HG03378 (cell line): ENCODE measurements at regions not wholly inside any gene's neighbourhood (a gene's known extent, or its start where the extent isn't known, plus 50 kb on each side); places are given as distances from the start of the nearest gene placed in this dataset.

ENCODE experiments used
- ATAC-seq: cut with Tn5 transposase; IDR thresholded peaks from one replicate; pipeline ENCODE4 v1.9.1; 2021; ENCODE audit warnings: mild to moderate bottlenecking, moderate library complexity; ENCODE audit not compliant: unreplicated experiment

- ATAC-seq: no peak
Measured at GRCh38 chr15:88383354-88383753, 83.8 kb downstream of the MRPL46 start.

GRCh38 chr15:88382482-88382983 is 84.7 kb downstream of the MRPL46 start:
- no peak for ATAC-seq

- no peak for ATAC-seq
Measured at GRCh38 chr15:88378188-88378637, 89.0 kb downstream of the MRPL46 start.

DNA sequence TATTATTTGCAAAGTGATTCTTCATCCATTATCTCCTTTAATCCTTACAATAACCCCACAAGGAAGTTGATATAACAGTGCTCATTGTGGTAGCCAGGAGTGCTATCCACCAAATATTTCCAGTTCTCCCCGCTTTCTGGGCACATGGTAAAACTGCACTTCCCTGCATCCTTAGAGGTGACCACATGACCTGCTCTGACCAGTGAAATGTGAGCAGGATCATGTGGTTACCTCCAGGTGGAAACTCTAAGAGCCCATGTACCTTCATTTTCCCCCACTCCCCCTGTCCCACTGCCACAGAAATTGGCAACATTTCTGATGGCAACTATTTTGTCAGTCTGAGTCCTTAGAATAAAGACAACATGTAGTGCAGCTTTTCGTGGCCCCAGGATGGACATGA is 89.7 kb downstream of the MRPL46 start:
- no peak for ATAC-seq

DNA sequence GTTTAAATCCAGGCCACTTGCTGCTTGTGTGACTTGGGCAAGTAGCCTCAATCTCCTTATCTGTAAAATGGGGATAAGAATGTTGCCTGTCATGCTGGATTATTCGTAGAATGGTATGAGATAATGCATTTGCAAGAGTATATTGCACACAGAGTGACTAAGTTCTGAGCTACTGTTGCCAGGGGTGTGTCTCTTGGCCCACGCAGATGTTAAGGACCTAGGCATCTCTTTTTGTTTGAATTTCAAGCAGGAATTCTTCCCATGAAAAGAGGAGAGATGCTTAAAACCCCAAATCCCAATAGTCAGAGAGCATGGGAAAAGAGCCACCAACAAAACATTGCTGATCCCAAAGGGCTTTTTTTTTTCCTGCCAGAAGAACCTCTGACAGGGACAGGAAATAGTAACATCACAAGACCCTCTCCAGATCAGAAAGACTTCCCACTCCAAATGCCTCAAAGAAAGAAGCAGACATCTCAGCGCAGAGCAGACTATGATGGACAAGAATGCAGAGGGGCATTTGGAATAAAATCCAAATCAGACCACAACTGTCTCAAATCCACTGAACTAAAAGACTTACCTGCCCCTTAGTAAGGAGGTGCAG is 90.5 kb downstream of the MRPL46 start:
- ATAC-seq: no peak

DNA sequence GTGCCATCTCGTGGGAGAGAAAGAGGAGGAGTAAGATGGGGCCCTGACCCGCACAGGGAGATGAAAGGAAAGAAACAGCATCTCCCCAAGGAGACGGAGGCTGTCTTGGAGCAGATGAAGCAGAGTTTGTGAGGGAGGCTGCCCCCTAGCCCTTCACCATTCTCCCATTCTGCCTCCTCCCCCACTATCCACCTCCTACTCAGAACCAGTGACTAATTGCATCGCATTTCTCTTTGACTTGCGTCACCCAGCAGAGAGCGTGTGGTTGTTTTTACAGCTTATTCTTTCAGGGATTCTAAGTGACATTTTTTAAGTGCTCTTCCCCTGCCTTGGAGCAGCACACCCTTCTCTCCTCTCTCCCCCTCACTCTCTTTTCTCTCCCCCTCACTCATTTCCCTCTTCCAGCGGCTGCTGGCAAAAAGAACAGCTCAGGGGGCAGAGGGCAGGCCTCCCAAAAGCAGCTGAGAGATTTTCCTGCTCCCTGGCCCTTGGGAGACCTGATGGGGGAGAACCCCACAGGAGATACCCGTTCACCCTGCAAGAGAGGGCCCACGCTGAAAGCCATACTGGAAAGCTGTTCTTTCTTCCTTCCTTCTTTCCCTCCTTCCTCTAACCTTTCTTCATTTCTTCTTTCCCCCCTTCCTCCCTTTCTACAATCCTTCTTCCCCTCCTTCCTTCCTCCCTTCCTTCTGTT is 91.8 kb downstream of the MRPL46 start:
- ATAC-seq: no peak

DNA sequence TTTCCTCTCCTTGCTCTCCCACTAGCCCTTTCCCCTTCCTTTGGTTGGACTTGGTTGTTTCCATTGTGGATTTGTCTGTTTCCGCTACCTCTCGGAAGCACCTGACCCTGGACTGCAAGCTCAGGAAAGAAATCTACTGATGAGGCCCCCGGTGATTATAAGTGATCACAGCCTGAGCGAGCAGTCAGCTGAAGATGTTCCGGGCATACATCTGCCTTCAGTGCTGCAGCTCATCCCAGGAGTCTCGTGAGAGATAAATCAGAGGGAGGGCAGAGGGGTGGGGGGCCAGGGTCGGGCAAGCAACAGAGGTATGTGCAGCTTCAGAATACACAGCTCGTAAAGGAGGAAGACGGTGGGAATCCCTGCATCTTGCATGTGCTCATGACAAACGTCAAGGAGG is 102.1 kb downstream of the MRPL46 start:
- ATAC-seq: no peak

DNA sequence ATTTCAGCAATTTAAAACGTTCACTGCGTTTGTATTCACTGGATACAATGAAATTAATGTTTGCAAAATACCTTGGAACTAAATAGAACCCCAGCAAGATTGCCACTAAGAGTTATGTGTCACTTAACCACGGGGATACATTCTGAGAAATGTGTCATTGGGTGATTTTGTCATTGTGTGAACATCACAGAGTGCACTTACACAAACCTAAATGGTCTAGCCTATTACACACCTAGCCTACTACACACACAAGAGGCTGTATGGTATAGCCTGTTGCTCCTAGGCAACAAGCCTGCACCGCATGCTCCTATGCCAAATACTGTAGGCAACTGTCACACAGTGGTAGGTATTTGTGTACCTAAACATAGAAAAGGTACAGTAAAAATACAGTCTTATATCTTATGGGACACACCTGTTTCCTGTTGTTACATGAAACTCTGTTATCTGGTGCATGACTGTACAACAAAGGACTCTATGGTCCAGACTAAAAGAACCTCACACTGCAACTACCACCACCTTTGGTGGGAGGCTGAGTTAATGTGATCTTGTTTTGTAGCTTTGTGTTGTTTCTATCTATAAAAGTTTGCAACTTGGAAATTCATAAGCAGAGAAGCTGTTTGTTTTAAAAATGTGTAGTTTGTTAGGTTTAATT is 92.2 kb upstream of the NTRK3 start:
- ATAC-seq: no peak

DNA sequence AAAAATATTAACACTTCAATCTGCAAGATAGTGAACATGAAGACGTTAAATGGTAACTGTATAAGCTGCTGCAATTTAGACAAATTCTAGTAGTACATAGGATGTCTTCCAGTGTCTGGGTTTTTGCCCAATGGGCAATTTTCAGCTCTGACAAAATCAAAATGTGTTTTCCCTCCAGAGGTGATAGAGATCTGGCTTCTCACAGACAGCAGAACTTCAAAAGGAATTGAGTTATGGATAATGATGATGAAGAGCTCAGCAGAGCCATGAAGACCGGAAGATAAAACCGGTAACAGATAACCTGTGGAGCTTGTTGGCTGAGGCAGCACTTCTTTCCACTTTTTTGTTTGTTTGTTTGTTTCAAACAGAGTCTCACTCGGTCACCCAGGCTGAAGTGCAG is 89.4 kb upstream of the NTRK3 start:
- ATAC-seq: no peak

GRCh38 chr15:88344786-88345185 is 88.2 kb upstream of the NTRK3 start:
- ATAC-seq: no peak

- no peak for ATAC-seq
Measured at GRCh38 chr15:88342666-88343065, 86.1 kb upstream of the NTRK3 start.

GRCh38 chr15:88341653-88342052 is 85.1 kb upstream of the NTRK3 start:
- ATAC-seq: no peak

DNA sequence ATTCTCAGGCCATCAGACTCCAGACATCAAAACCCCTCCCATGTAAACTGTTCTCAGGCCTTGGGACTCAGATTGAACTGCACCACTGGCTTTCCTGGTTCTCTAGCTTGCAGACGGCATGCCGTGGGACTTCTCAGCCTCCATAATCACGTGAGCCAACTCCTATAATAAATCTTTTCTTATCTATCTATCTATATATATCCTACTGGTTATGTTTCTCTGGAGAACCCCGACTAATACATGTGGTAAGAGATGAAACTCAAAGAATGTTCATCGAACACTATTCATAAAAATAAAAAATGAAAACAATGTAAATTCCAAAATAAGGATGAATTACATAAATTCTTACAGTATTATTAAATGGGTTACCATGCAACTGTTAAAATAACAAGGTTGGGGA is 84.5 kb upstream of the NTRK3 start:
- no peak for ATAC-seq

GRCh38 chr15:88337993-88338392 is 81.5 kb upstream of the NTRK3 start:
- ATAC-seq: no peak

- no peak for ATAC-seq
Measured at GRCh38 chr15:88335074-88335473, 78.5 kb upstream of the NTRK3 start.

GRCh38 chr15:88334436-88334835 is 77.9 kb upstream of the NTRK3 start:
- ATAC-seq: no peak

- peak; percentile 55 for ATAC-seq
Measured at GRCh38 chr15:88331291-88331690, 74.8 kb upstream of the NTRK3 start.

GRCh38 chr15:88326924-88327323 is 70.4 kb upstream of the NTRK3 start:
- ATAC-seq: no peak

GRCh38 chr15:88324741-88325065 is 68.2 kb upstream of the NTRK3 start:
- ATAC-seq: no peak

GRCh38 chr15:88323976-88324740 is 67.6 kb upstream of the NTRK3 start:
- no peak for ATAC-seq

DNA sequence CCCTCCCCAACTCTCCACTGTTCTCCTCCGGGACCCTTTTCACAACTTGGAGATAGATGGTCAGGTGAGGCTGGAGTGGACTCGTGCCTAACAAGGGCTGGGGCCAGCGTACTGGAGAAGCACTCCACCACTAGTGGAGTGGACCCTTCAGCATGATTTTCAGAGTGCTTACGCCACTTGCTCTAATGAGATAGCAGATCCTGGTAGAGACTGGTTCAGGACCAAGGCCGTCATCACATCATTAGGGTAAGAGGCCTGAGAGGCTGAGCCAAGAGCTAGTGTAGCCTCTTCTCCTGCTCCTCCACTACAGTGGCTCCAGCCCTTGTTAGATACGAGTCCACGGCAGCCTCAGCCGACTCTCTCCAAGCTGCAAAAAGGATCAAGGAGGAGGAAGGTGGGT is 66.9 kb upstream of the NTRK3 start:
- ATAC-seq: no peak

DNA sequence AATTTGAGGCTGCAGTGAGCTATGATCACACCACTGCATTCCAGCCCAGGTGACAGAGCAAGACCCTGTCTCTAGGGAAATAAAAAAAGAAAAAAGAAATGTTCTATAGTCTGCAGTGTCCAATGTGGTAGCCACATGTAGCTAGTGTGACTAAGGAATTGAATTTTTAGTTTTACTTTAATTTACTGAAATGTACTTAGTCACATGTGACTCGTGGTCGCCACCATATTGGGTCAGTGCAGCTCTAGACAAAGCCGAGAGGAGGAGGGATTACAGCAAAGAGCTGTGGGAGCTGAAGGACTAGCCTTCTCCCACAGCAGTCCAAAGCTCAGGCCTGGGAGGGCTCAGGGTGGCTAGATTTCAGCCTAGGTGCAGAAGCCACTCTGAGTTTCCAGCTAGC is 65.9 kb upstream of the NTRK3 start:
- ATAC-seq: no peak
